HG03060 (cell line): ENCODE measurements at regions not wholly inside any gene's neighbourhood (a gene's known extent, or its start where the extent isn't known, plus 50 kb on each side); places are given as distances from the start of the nearest gene placed in this dataset.
"Not testable (repeated sequence)": the region's sequence is repeated elsewhere in the genome, so short reads cannot be mapped to it uniquely, and the experiment has no call there.

Experiments
- ATAC-seq: cut with Tn5 transposase; IDR thresholded peaks from one replicate; pipeline ENCODE4 v1.9.1; 2021; ENCODE audit warnings: low read depth, moderate number of reproducible peaks; ENCODE audit not compliant: unreplicated experiment

DNA sequence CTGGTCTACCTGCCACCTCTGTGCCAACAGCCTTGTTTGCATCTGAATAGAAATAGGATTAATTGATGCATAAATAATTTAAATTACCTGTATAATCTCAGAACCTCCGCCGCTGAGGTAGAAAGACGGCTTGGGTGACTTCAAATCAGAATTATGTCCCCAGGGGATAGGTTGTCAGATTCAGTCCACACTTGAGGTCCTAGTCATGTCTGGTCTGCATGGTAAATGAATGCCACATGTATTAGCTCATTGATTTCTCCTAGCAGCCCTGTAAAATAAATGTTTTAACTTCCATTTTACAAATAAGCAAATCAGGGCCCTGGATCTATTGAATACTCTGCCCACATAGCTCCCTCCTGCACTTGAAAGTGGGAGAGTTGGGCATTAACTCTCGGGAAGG, 368.0 kb upstream of the WWC1 start:
- no peak for ATAC-seq

DNA sequence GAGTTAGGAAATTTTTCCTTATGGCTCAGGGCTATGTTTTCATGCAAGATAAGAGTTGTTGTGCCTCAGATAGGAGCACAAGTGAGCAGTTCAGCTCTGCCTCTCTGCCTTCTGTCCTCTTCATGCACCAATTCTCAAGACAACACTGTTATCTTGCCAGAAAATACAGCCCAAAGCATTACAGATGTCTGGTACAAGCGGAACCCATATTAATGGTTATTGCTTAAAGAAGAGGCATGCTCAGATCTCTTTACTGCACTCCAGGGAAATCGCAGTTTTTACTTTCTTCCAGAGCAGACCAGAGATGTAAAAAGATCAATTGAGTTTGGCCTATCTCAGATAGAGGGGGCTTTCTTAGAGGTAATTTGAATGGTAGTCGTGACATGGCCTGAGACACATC, 361.6 kb upstream of the WWC1 start:
- no peak for ATAC-seq

DNA sequence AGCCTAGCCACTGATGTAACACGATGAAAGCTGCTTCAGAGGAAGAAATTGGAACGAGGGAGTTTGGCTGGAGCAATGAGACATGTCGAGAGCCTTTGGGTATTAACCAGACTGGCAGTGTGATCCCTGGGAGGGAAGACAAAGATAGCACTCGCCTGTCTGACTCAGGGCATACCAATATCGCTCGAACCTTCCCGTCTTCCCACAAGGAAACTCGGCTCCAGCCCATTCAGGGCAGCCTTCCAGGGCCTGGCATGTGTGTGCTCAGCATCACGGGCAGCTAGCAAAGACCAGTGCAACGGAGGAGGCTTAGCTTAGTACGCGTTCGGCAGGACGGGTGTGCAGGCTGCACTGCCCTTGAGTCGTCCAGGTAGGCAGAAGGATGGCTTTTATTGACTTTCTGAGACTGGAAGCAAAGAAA, 356.9 kb upstream of the WWC1 start:
- ATAC-seq = no peak

DNA sequence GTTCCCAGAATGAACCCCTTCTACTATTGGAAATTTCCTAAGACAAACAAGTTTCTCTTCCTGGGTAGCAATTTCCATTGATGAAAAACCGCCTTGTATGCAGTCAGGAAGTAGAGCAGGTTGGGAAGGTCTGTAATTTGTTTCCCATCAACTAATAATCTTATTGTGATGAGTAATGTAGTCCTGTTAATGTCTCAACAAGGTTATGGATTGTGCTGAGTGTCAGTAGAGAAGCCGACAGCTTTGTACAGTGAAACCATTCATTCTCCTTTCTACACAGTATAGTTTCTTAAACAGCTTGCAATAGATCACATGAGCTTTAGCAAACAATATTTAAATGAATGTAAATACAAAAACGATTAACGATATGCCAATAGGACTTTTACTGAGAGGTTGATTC, 355.4 kb upstream of the WWC1 start:
- ATAC-seq = no peak

DNA sequence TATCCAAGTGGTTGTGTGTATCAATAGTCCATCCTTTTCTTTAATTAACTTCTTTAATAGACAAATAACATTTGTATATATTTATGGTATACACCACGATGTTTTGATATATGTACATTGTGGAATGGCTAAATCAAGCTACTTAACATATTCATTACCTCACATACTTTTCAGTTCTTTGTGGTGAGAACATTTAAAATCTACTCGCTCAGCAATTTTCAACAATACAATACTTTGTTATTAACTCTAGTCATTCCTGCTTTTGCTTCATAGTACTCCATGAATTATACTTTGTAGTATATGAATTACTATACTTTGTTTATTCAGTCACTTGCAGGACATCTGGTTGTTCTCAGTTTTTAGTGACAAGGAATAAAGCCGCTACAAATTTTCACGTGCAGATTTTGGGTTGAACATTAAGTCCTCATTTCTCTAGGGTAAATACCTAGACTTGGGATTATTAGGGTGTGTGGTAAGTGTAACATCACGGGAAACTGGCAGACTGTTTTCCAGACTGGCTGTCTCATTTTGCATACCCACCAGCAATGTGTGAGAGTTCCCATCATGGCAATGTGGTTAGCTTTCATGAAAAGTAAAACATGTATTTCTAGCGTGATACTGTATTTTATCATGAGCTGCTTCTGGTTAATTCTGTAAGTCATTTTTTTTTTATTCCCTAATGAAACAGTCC, 354.4 kb upstream of the WWC1 start:
- no peak for ATAC-seq

DNA sequence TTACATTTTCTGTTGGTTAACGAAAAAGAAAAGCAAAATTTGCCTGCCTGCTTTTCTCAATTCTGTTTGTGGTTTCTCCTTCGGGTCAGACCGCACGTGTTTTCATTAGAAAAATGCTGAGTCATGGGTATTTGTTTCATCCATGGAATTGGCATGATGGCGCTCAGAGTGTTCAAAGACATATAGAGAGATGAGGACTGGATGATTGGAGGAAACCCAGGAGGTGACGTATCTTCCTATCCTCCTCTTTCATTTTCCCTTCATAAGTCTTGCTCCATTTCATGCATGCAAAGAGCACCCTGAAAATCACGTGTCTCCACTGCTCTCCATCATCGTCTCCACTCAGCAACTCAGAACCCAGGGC, 353.8 kb upstream of the WWC1 start:
- no peak for ATAC-seq

DNA sequence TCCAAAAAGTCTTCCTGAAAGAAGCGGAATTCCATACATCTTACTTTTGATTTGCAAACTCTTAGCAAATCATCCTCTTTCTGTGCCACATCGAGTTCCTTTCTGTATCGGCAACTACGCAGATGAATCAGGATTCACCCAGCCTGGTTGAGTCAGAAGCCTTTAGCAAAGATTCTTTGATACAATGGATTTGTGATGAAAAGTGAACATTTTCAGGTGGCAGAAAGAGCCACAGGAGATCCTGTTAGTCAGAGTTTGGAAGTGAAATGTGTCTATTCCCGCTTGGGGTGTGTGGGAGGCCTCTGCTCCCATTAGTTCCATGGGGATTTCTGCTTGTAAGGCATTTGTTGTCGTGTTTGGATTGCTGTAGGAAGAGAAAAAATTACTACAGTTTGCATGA, 351.8 kb upstream of the WWC1 start:
- no peak for ATAC-seq

DNA sequence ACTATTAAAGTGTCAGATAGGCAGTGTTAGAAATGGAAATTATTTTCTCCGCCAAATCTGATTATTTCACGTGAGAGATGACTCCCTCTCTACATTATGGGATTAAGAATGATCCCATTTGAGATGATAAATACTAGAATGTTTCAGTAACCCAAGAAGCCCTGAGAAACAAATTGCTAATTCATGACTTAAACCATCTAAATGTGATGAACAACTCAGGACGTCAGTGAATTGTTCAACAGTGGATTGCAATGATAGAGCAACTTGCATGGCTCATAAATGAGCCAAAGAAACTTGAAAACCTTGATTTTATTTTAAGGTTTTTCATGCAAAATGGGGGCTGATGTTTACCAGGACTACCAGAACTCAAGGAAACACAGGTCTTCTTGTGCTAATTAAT, 350.5 kb upstream of the WWC1 start:
- no peak for ATAC-seq

DNA sequence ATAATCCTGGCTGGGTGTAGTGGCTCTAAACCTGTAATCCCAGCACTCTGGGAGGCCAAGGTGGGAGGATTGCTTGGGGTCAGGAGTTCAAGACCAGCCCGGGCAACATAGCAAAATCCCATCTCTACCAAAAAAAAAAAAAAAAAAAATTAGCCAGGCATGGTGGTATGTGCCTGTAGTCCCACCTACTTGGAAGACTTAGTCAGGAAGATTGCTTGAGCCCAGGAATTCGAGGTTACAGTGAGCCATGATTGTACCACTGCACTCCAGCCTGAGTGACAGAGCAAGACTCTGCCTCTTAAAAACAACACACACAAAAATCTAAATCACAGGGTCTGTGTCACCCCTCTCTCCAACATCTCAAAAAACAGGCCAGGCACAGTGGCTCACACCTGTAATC, 349.9 kb upstream of the WWC1 start:
- not testable (repeated sequence) for ATAC-seq

DNA sequence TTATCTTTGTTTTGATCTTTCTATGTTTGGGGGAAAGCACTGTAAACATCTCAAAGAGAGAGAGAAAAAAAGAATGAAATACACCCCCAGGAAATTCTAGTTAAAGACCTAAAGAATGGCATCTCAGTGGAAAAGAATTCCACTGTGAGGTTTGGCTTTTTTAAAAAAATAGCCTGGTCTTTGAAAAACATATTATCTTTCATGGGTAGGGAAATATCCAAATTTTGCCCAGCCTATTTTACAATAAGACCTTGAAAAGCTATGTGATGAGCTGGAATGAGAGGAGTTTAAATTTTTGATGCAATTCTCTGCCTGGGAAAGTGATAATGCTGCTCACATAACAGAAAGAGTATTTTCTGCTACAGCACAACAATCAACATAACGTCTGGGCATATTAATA, 348.1 kb upstream of the WWC1 start:
- ATAC-seq = no peak

DNA sequence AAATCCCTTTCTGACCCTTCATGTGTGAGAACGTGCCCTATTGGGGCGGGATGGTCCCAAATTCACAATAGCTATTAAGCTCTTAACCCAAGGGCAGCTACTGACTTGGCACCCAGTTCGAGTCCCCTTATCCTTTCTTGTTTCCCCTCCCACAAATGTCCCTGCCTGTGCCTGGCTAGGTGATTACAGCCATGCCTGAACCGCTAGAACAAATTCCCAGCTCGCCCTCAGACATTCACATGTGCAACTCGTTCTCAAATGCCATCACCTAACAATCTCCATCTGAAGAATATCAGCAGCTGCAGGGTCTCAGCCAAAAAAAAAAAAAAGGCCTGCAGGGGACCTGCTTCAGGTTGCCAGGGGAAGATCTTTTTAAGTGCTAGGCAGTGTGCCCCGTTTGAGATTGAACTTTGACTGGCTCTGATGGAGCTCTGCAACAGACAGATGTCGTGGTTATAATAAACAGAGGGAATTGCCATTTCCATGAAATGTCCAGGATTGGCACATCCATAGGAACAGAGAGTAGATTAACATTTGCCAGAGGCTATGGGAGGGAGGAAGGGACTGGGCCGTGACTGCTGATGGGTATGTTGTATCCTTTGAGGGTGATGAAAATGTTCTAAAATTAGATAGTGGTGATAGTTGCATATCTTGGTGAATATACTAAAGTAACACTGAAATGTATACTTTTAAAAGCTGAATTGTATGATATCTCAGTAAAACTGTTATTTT, 347.2 kb upstream of the WWC1 start:
- ATAC-seq = no peak

DNA sequence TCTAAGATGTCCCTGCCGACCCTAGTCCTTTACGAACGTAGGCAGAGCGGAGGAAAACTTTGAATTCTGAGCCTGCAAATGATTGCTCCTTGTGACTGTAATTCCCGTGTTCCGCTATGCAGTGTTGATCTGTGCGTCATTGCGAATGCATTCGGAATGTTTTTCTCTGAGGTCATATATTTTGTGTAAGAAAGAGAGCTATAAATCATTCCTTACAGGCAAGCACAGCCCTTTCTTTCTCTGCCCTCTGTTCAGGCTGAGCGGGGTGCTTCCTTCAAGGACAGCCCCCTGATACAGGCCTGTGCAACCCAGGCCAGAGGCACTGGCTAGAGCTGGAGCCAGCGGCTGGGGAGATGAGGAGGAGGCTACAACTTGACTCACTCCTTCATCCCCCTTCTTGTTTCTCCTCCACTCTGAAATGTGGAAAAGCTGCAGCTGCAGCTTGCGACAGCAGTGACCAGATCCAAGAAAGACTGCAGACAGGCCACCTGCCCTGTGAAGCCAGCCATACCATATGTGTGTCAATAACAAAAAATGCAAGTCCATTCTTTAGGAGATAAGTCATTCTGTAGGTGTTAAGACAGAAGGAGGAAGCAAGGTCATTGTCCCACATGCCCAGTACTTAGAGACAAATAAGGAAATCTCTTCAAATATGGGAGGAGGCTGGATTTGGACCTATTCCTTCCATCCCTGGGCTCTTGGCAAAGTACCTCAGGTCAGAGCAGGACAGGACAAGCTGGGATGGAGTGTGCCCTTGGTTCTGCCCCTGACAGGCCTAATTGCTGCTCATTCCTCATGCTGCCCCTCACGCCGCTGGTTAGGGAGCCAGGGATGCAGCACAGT, 345.7 kb upstream of the WWC1 start:
- no peak for ATAC-seq

DNA sequence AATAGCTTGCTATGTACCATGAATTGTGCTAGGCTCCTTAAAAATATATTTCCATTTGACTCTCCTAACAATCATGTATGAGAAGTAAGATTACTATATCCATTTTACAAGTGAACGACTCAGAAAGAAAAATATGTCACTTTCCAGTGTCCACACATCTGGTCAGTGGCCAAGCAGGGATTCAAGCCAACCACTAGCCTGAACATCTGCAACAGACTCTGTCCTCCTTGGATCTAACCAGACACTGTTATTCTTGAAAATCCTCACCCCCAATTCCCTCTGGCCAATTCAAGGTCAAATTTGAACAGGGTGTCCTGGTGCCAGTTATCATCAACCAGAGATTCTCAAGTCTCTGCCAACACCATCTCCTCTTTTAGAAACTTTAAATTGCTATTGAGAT, 344.1 kb upstream of the WWC1 start:
- no peak for ATAC-seq

DNA sequence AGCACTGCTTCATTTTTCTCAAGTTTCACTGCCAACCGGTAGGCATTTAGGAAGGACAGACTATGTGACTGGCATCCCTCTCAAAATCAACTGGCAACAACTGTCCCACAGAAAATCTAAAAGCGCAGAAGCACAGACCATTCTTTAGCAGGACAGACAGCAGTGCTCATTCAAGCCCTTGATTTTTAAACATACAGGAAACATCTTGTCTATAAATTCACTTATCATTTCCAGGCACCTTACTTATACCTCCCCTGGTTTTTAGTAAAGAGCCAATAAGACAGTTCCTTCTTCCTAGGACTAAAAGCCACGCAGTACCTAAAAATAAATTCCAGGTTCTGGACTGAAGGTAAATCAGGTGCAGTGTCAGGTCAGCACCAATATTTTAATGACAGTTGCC, 343.2 kb upstream of the WWC1 start:
- ATAC-seq = no peak

DNA sequence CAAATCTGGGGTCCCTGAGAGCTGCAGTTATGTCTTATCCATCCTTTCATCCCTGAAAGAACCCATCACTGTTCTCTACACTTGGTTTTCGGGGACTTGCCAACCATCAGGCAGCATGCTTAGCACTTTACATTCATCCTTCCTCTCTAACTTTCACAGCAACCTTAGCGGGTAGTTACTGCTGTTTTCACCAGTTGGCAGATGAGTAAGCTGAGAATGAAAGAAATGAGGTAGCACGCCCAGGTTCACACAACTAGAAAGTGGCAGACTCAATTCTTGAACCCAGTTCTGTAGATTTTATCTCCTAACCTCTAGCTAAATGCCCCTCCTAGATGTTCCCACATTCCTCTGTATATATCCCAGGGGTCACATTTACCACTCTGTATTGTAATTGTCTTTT, 342.0 kb upstream of the WWC1 start:
- no peak for ATAC-seq

DNA sequence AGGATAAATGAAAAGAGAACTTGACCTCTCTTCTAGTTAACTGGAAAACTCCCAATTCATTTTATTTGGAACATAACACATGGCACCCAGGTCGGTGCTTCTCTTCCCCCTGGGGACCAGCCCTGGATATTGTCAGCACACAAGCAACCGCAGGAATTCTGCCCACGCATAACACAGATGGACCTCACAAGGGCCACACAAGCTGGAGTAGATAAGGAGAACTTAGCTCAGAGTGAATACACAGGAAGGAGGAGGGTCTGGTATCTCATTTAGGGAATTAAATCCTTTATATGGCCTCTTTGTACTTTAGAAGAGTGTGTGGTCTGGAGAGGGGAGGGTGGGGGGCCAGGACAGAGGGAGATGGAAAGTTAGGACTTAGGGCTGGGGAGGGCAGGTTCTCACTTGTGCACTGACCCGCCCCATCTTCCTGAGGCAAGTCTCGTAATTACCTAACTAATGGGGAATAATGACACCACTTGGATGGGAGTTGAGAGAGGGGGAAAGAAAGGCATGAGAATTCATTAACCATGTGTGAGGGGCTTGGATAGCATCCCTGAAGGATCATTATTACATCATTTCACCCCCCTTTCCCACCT, 341.2 kb upstream of the WWC1 start:
- no peak for ATAC-seq

DNA sequence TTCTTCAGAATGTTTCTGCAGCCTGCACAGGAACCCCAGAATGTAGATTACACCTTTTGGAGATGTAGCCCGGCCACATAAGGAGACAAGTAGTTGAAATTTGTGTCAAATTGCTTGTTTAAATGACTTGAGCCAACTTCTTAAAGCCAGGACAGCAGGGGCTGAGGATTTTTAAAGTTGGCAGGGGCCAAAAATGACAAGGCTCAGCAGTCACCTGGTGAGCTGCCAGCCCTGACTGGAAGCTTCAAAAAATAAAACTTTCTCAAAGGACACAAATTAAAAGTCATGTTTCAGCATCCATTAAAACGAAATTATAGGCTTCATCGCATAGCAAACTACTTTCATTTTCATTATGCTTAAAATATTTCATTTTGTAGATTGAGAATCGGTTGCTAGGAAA, 340.3 kb upstream of the WWC1 start:
- ATAC-seq = no peak

DNA sequence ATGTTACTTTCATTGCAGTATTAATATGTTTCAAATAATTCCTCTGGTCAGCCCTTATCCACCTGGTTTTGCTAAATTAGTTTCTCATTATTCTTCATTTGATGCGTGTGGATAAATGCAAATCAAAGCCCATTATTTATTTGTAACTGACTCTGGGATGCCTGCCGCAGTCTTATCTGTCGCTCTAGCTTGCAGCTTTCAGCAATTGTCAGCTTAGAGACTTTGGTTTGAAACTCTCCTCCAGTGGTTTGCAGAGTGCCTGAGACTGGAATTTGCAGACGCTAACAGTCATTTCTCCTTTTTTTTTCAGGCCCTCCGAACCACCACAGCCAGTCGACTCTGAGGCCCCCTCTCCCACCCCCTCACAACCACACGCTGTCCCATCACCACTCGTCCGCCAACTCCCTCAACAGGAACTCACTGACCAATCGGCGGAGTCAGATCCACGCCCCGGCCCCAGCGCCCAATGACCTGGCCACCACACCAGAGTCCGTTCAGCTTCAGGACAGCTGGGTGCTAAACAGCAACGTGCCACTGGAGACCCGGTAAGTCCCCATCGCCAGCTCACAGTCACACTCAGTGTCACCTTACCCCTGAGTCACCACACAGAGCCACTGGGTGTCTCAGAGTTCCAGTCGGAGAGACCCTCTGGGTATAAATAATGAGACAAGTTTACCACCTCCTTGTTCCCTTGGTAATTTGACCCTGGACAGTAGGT, 339.0 kb upstream of the WWC1 start:
- ATAC-seq = no peak

DNA sequence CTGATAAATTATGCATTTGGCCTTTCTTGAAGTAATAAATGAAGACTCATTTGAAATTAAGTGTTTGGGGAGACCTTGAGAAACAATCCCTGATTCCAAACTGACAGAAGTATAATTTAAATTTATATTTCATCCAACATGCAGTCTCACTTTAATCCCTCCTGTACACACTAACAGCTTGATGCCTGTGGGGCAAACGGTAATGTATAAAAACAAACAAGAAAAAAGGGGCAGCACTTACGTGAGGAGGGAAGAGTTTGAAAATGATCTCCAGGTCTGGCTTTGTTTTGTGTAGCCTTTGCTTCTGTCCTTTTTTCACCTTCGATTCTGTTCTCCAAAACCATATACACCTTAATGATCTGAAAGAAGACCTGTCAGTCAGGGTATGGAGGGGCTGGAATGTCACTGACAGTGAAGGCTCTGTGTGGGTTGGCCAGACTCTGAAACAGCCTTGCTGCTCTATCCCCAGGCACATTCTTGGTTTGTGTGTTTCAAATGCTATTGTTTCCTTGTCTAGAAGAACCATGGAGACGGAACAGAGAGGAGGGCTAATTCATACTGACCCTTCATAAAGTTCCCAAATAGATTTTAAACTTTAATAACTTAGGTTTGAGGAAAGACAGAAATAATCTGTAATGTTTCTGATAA, 338.2 kb upstream of the WWC1 start:
- ATAC-seq = no peak

DNA sequence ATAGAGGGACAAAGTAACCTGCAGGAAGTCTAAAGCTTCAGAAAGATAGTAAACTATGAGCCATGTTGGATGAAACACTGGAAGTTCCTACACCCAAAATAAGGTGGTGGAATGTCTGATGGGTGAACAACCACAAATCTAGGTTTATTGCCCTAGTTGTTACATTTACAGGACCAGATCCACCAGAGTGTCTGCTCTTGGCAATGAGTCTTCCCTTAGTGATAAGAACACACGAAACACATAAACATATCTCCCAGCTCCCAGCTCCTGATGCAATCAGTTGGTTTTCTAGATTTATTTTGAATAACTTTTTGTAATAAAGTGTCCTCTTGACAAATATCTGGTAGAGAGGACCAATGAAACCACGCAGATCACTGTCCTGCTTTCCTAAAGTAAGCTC, 329.7 kb upstream of the WWC1 start:
- ATAC-seq = no peak
